ENCODE measurements at regions not wholly inside any gene's neighbourhood (a gene's known extent, or its start where the extent isn't known, plus 50 kb on each side); places are given as distances from the start of the nearest gene placed in this dataset.

DNA sequence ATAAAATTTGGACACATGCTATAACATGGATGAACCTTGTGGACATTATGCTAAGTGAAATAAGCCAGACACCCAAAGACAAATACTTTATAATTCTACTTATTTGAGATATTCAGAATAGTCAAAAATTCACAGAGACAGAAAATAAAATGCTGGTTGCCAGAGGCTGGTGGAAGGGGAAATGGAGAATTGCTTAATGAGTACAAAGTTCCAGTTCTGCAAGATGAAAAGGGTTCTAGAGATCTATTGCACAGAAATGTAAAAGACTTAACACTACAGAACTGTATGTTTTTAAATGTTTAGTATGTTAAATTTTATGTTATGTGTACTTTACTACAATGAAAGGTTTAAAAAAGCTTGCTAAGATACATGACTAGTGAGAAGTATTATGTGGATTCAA lies 344.8 kb downstream of the CNTN3 start:
- TF ChIP-seq, protein P1, sequence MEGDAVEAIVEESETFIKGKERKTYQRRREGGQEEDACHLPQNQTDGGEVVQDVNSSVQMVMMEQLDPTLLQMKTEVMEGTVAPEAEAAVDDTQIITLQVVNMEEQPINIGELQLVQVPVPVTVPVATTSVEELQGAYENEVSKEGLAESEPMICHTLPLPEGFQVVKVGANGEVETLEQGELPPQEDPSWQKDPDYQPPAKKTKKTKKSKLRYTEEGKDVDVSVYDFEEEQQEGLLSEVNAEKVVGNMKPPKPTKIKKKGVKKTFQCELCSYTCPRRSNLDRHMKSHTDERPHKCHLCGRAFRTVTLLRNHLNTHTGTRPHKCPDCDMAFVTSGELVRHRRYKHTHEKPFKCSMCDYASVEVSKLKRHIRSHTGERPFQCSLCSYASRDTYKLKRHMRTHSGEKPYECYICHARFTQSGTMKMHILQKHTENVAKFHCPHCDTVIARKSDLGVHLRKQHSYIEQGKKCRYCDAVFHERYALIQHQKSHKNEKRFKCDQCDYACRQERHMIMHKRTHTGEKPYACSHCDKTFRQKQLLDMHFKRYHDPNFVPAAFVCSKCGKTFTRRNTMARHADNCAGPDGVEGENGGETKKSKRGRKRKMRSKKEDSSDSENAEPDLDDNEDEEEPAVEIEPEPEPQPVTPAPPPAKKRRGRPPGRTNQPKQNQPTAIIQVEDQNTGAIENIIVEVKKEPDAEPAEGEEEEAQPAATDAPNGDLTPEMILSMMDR (conservative IDR thresholded peaks at IDR 0.05): no peak
- Mint-ChIP-seq H3K27ac (ENCODE audit: unreplicated experiment) (no peak overlapping the region), H3K36me3 (ENCODE audit: low read depth) (no peaks in the 10 kb centered on the region), H3K9me3 (no peaks in the 10 kb centered on the region), H3K27me3 (ENCODE audit: low read depth) (no peaks in the 10 kb centered on the region), H3K4me1 (peaks cover 5% of the 10 kb centered on the region), H3K4me3 (no peak overlapping the region)
- no peak for DNase-seq (ENCODE audit: low read depth, low spot score)

DNA sequence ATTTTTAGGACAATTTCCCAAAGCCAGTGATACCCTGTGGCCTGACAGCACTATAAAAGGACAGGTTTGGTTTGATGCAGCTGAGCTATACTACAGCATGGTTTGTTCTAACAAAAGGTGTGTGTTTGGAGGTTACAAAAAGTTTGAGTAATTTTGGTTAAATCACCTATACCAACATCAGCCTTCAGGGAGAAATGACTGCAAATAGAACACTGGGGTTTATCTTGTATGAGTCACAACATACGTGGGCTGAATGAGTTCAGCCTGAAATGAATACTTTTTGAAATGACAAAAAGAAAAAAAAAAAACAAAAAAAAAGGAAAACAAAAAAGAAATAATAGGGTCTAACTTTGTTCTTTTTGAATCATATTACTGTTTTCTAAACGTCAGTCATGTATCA lies 345.7 kb downstream of the CNTN3 start:
- peaks cover 5% of the 10 kb centered on the region for H3K4me1 Mint-ChIP-seq
- H3K4me3 Mint-ChIP-seq: no peak overlapping the region
- no peak overlapping the region for H3K27ac Mint-ChIP-seq (ENCODE audit: unreplicated experiment)
- no peaks in the 10 kb centered on the region for H3K36me3 Mint-ChIP-seq (ENCODE audit: low read depth)
- H3K27me3 Mint-ChIP-seq (ENCODE audit: low read depth): no peaks in the 10 kb centered on the region
- no peaks in the 10 kb centered on the region for H3K9me3 Mint-ChIP-seq
- TF ChIP-seq, protein P1 (conservative IDR thresholded peaks at IDR 0.05): no peak
- no peak for DNase-seq (ENCODE audit: low read depth, low spot score)

DNA sequence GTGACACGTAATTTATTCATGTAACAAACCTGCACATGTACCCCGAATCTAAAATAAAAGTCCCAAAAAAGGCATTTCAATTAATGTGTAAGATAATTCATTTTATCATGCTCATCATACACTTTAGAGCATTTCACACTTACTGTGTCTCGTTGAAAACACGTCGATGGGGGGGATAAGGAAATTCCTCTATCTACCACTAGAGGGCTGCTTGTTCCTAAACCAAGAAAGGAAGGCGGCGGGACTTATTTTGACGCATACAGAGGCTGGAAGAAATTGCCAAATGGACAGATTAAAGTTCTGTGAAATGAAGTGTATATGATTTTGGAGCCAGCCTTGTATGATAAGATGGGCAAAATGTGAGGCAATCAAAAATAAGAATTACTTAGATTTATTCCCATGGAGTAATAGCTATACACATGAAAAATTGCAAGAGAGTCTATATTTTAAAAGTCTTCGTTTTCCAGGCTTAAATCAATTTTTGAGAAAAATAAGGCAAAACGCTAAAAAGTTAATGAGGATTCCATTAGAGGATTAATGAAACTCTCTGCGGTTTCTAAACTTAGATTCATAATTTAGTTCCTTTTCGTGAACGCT lies 346.8 kb downstream of the CNTN3 start:
- peak; percentile 36 for DNase-seq (ENCODE audit: low read depth, low spot score)
- H3K27ac Mint-ChIP-seq (ENCODE audit: unreplicated experiment): no peak overlapping the region
- H3K36me3 Mint-ChIP-seq (ENCODE audit: low read depth): no peaks in the 10 kb centered on the region

DNA sequence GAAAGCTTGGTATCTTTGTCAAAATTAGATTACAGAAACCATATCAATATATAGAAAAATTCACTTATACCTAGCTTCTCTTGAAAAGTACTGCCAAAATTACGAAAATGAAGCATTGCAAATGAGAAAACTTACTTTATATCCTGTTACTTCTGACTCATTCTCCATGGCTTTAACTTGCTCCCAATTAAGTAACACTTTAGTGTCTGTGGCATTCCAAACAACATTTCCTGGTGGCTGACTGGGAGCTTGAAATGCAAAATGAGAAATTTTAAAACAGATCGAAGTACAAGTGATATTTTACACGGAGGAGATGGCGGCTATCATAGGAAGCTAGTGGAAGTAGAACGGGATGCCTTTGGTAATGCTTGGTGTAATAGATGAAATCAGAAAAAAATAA lies 347.3 kb downstream of the CNTN3 start:
- Mint-ChIP-seq H3K27ac (ENCODE audit: unreplicated experiment) (no peak overlapping the region), H3K27me3 (ENCODE audit: low read depth) (no peaks in the 10 kb centered on the region), H3K9me3 (no peaks in the 10 kb centered on the region), H3K4me3 (no peak overlapping the region), H3K4me1 (peaks cover 5% of the 10 kb centered on the region), H3K36me3 (ENCODE audit: low read depth) (no peaks in the 10 kb centered on the region)
- TF ChIP-seq, protein P1 (conservative IDR thresholded peaks at IDR 0.05): no peak
- no peak for DNase-seq (ENCODE audit: low read depth, low spot score)

More for the DNA sequence above, 346.8 kb downstream of the CNTN3 start:
- Mint-ChIP-seq H3K4me1 (peaks cover 5% of the 10 kb centered on the region), H3K4me3 (no peak overlapping the region), H3K27me3 (ENCODE audit: low read depth) (no peaks in the 10 kb centered on the region), H3K9me3 (no peaks in the 10 kb centered on the region)
- TF ChIP-seq, protein P1 (conservative IDR thresholded peaks at IDR 0.05): peak; percentile 88

DNA sequence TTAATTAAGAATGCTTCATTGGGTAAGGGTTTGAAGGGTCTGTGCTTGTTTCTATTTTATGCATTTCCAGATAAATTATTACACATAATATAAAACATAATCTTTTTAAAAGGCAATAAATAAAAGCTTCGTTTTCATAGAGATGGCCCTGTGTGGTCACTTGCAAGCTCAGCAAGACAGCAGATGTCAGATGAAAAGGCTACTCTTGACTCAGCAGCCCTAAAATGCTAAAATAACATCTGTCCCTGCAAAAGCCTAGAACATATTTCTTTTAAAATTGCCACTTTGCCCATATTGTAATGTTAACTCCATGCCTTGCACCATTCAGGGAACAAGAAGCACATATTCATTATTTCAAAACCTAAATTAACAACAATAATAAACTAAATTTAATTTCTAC lies 349.4 kb downstream of the CNTN3 start:
- no peak overlapping the region for H3K4me3 Mint-ChIP-seq
- no peak overlapping the region for H3K27ac Mint-ChIP-seq (ENCODE audit: unreplicated experiment)
- H3K4me1 Mint-ChIP-seq: peaks cover 5% of the 10 kb centered on the region
- H3K9me3 Mint-ChIP-seq: no peaks in the 10 kb centered on the region
- no peak for DNase-seq (ENCODE audit: low read depth, low spot score)
- H3K27me3 Mint-ChIP-seq (ENCODE audit: low read depth): no peaks in the 10 kb centered on the region
- TF ChIP-seq, protein P1 (conservative IDR thresholded peaks at IDR 0.05): no peak
- no peaks in the 10 kb centered on the region for H3K36me3 Mint-ChIP-seq (ENCODE audit: low read depth)
